ENCODE measurements at regions not wholly inside any gene's neighbourhood (a gene's known extent, or its start where the extent isn't known, plus 50 kb on each side); places are given as distances from the start of the nearest gene placed in this dataset.

DNA sequence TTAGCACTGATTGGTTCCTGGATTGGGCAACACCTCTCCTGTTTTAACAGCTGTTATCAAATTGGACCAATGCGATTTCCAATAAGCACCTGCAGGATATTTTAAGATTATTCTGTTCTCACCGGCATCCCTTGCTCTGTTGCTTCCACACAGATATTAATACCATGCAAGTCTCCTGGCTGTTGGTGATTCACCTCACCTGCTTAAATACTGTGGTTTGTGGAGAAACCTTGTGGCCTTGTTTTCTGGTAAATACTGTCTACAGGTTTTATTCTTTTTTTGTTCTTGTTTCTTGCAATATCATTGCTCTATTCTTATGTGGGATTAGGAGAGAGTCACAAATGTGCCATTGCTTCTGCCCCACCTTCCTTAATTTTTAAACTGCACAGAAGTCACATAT lies 448.1 kb upstream of the NXPH2 start:
- TF ChIP-seq EZH2 (IDR thresholded peaks at IDR 0.05; ENCODE audit: borderline replicate concordance, low read depth, low read length) (no peak), U2AF1 (optimal IDR thresholded peaks at IDR 0.05; ENCODE audit: low read depth, low read length) (no peak), SAFB (IDR thresholded peaks at IDR 0.05; ENCODE audit: borderline replicate concordance, low read depth, low read length) (no peak), TGIF2 (CRISPR knock-in tag; IDR thresholded peaks at IDR 0.05) (no peak), ZBTB8A (IDR thresholded peaks at IDR 0.05; ENCODE audit: partially characterized antibody) (no peak), POLR2AphosphoS5 (IDR thresholded peaks at IDR 0.05; ENCODE audit: control insufficient read depth, insufficient read depth, low read depth, low read length) (no peak), ZNF239 (CRISPR knock-in tag; IDR thresholded peaks at IDR 0.05) (no peak)
- TF ChIP-seq, protein P1, sequence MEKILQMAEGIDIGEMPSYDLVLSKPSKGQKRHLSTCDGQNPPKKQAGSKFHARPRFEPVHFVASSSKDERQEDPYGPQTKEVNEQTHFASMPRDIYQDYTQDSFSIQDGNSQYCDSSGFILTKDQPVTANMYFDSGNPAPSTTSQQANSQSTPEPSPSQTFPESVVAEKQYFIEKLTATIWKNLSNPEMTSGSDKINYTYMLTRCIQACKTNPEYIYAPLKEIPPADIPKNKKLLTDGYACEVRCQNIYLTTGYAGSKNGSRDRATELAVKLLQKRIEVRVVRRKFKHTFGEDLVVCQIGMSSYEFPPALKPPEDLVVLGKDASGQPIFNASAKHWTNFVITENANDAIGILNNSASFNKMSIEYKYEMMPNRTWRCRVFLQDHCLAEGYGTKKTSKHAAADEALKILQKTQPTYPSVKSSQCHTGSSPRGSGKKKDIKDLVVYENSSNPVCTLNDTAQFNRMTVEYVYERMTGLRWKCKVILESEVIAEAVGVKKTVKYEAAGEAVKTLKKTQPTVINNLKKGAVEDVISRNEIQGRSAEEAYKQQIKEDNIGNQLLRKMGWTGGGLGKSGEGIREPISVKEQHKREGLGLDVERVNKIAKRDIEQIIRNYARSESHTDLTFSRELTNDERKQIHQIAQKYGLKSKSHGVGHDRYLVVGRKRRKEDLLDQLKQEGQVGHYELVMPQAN (IDR thresholded peaks at IDR 0.05; ENCODE audit: borderline replicate concordance): no peak
